DOHH2 (cell line): ENCODE measurements at regions not wholly inside any gene's neighbourhood (a gene's known extent, or its start where the extent isn't known, plus 50 kb on each side); places are given as distances from the start of the nearest gene placed in this dataset.

Experiments used
- H3F3A ChIP-seq: fragments of 200-600 bp; sonication (generic), shearing (Covaris generic); 2 replicates; pipeline ENCODE4 v1.6.0; 2016; ENCODE audit warnings: antibody characterized with exemption, mild to moderate bottlenecking; ENCODE audit not compliant: control insufficient read depth, insufficient read depth
- H3K27ac ChIP-seq: fragments of 200-600 bp; sonication (generic); 2 replicates; pipeline ENCODE4 v1.5.1; 2014; ENCODE audit warnings: low read depth, mild to moderate bottlenecking, low read length, moderate library complexity
- H3K27me3 ChIP-seq: fragments of 200-600 bp; sonication (generic); 2 replicates; pipeline ENCODE4 v1.6.1; 2014; ENCODE audit warnings: mild to moderate bottlenecking, low read length, mixed read lengths; ENCODE audit not compliant: control insufficient read depth
- H3K36me3 ChIP-seq: fragments of 200-600 bp; sonication (generic); 2 replicates; pipeline ENCODE4 v1.6.1; 2014; ENCODE audit warnings: mild to moderate bottlenecking, low read length, moderate library complexity, mixed read lengths; ENCODE audit not compliant: control insufficient read depth
- H3K4me1 ChIP-seq: fragments of 200-600 bp; sonication (generic); 2 replicates; pipeline ENCODE4 v1.6.1; 2014; ENCODE audit warnings: mild to moderate bottlenecking, low read length, mixed read lengths; ENCODE audit not compliant: control insufficient read depth
- H3K4me2 ChIP-seq: fragments of 200-600 bp; sonication (generic); 2 replicates; pipeline ENCODE4 v1.6.0; 2014; ENCODE audit warnings: mild to moderate bottlenecking, low read length, moderate library complexity
- H3K4me3 ChIP-seq: fragments of 200-600 bp; sonication (generic); 2 replicates; pipeline ENCODE4 v1.5.1; 2014; ENCODE audit warnings: mild to moderate bottlenecking, low read length, mixed read lengths
- H3K79me2 ChIP-seq: fragments of 200-600 bp; sonication (generic); 2 replicates; pipeline ENCODE4 v1.6.1; 2014; ENCODE audit warnings: mild to moderate bottlenecking, low read length, mixed read lengths; ENCODE audit not compliant: control insufficient read depth
- H3K9me2 ChIP-seq: fragments of 200-600 bp; sonication (generic); replicated peaks from 2 replicates; pipeline ENCODE4 v1.6.1; 2014; ENCODE audit warnings: mild to moderate bottlenecking, low read length, mixed read lengths; ENCODE audit not compliant: control insufficient read depth
- H3K9me3 ChIP-seq: fragments of 200-600 bp; sonication (generic); 2 replicates; pipeline ENCODE4 v1.6.1; 2014; ENCODE audit warnings: antibody characterized with exemption, low read length, mixed read lengths; ENCODE audit not compliant: control insufficient read depth, insufficient read depth
- H4K20me1 ChIP-seq: fragments of 200-600 bp; sonication (generic); 2 replicates; pipeline ENCODE4 v1.6.0; 2014; ENCODE audit warnings: low read depth, mild to moderate bottlenecking, antibody characterized with exemption, low read length, moderate library complexity; ENCODE audit not compliant: control insufficient read depth, insufficient read depth
- EZH2phosphoT487 ChIP-seq: fragments of 200-600 bp; sonication (generic); IDR thresholded peaks from 2 replicates; pipeline ENCODE4 v1.6.1; 2017; ENCODE audit warnings: borderline replicate concordance, mild to moderate bottlenecking, antibody characterized with exemption, low read length, moderate library complexity, mixed read lengths
- TF ChIP-seq, protein P1 (sequence below): fragments of 200-600 bp; sonication (generic); IDR thresholded peaks from one replicate; pipeline ENCODE4 v1.5.1; 2014; ENCODE audit warnings: antibody characterized with exemption, mild to moderate bottlenecking, low read depth, low read length; ENCODE audit not compliant: poor library complexity, severe bottlenecking

DNA sequence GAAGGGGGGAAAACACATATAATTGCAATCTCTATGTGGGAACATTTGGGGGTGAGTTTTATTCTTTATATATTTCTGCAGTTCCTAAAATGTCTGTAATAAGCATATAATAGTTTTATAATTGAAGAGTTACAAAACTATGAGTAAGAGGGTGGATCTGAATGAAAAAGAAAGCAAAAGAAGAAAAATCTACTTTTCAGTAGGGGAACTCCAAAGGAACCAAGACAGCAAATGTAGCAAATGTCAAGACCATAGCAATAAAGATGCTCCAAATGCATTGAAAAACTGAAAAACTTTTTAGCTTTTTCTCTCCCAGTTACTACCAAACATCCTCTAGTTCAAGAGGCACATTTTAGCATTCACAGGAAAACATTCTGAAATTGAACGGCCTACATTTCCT is 434.8 kb downstream of the LMO4 start:
- H3K9me2 ChIP-seq: no peaks in the 10 kb centered on the region
- H3K36me3 ChIP-seq: no peaks in the 10 kb centered on the region; the same call in 1 of the 2 replicates
- no peaks in the 10 kb centered on the region for H3F3A ChIP-seq
- no peaks in the 10 kb centered on the region for H3K27me3 ChIP-seq
- H3K27ac ChIP-seq: no peak overlapping the region
- peaks cover 9% of the 10 kb centered on the region for H3K4me1 ChIP-seq
- H3K4me3 ChIP-seq: no peak overlapping the region
- TF ChIP-seq EZH2phosphoT487: no peak
- TF ChIP-seq, protein P1, sequence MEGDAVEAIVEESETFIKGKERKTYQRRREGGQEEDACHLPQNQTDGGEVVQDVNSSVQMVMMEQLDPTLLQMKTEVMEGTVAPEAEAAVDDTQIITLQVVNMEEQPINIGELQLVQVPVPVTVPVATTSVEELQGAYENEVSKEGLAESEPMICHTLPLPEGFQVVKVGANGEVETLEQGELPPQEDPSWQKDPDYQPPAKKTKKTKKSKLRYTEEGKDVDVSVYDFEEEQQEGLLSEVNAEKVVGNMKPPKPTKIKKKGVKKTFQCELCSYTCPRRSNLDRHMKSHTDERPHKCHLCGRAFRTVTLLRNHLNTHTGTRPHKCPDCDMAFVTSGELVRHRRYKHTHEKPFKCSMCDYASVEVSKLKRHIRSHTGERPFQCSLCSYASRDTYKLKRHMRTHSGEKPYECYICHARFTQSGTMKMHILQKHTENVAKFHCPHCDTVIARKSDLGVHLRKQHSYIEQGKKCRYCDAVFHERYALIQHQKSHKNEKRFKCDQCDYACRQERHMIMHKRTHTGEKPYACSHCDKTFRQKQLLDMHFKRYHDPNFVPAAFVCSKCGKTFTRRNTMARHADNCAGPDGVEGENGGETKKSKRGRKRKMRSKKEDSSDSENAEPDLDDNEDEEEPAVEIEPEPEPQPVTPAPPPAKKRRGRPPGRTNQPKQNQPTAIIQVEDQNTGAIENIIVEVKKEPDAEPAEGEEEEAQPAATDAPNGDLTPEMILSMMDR: no peak
- no peaks in the 10 kb centered on the region for H3K79me2 ChIP-seq
- 0 out of 2 replicates have a peak, but pooled peaks cover 3% of the 10 kb centered on the region for H3K9me3 ChIP-seq
- no peak overlapping the region for H3K4me2 ChIP-seq
- no peaks in the 10 kb centered on the region for H4K20me1 ChIP-seq

DNA sequence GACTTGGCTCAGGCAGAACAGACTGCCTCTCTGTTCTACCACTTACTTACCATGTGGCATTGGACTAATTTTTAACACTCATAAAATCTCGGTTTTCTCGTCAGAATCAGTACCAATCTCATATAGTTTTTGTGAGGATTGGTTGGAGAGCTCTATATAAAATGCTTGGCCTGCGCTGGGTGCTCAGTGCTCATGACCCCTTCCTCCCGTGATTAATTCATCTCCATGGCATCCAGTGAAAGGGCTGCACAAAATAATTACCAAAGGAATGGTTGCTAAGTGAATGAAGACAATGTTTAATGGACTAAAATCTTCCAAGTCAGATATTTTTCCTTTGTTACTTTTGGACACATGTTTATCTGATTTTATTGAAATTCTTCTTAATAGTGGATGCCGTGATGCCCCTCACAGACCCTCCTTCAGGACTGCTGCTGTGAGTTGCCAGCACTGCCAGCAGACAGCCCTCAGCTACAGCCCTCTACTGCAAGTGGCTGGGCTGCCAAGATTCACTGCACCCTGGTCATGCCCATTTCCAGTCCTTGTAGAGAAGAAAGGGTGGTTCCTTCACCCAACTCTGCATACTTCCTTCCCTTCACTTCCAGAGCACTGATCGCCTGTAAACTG is 436.5 kb downstream of the LMO4 start:
- Histone ChIP-seq H3K4me1 (no peaks in the 10 kb centered on the region), H3K4me2 (no peak overlapping the region), H4K20me1 (no peaks in the 10 kb centered on the region), H3K27ac (no peak overlapping the region), H3K9me2 (no peaks in the 10 kb centered on the region), H3F3A (no peaks in the 10 kb centered on the region), H3K4me3 (no peak overlapping the region), H3K9me3 (0 out of 2 replicates have a peak, but pooled peaks cover 3% of the 10 kb centered on the region), H3K36me3 (no peaks in the 10 kb centered on the region), H3K79me2 (no peaks in the 10 kb centered on the region), H3K27me3 (no peaks in the 10 kb centered on the region)
- no peak for TF ChIP-seq EZH2phosphoT487
- TF ChIP-seq, protein P1: no peak

DNA sequence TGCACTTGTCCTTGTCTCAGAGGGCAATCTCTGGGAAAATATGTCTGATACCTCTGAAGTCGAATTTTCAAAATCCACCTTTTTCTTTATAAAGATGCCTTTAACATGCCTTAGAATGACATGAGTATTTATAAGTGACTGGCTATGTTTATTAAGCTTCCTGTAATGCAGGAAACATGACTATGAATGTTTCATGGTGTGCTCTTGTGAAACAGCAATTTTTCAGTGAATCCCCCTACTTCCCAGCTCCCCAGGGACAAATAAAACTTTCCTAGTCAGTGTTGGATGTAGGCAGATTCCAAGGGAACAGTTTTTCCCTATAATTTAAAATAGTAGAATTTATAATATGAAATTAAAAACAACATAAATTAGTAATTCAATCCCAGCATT is 437.0 kb downstream of the LMO4 start:
- H3K36me3 ChIP-seq: no peaks in the 10 kb centered on the region
- H3K27me3 ChIP-seq: no peaks in the 10 kb centered on the region
- no peaks in the 10 kb centered on the region for H4K20me1 ChIP-seq
- H3K27ac ChIP-seq: no peak overlapping the region
- H3K9me3 ChIP-seq: 0 out of 2 replicates have a peak, but pooled peaks cover 3% of the 10 kb centered on the region
- no peaks in the 10 kb centered on the region for H3F3A ChIP-seq
- no peak overlapping the region for H3K4me3 ChIP-seq
- TF ChIP-seq, protein P1: no peak
- H3K4me1 ChIP-seq: no peaks in the 10 kb centered on the region
- H3K4me2 ChIP-seq: no peak overlapping the region
- no peaks in the 10 kb centered on the region for H3K9me2 ChIP-seq
- no peaks in the 10 kb centered on the region for H3K79me2 ChIP-seq

DNA sequence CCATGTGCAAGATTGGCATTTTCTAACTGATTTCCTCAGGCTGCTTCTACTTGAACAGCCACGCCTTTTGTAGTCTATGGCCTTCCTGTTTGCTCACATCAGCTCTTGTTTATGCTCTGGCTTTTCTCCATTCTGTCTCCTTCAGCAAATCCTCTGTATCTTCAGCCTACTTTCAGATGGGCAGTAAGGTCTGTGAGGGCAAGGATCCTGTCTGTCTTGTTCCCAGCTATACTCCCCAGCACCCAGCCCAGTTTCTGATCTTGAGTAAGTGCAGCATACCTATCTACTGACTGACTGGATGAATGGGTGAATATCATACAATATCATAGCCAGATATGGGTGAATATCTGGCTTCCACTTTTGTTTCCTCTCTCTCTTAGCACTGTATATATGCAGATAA is 438.1 kb downstream of the LMO4 start:
- H3K9me2 ChIP-seq: no peaks in the 10 kb centered on the region
- H3K27ac ChIP-seq: no peak overlapping the region
- H3F3A ChIP-seq: no peaks in the 10 kb centered on the region
- no peaks in the 10 kb centered on the region for H3K36me3 ChIP-seq
- TF ChIP-seq EZH2phosphoT487: no peak
- TF ChIP-seq, protein P1: no peak
- H3K4me2 ChIP-seq: no peak overlapping the region
- no peaks in the 10 kb centered on the region for H4K20me1 ChIP-seq
- no peak overlapping the region for H3K4me3 ChIP-seq
- H3K79me2 ChIP-seq: no peaks in the 10 kb centered on the region
- no peaks in the 10 kb centered on the region for H3K4me1 ChIP-seq
- H3K27me3 ChIP-seq: no peaks in the 10 kb centered on the region
- H3K9me3 ChIP-seq: 0 out of 2 replicates have a peak, but pooled peaks cover 3% of the 10 kb centered on the region
